Liver (tissue), 3 donors: ENCODE measurements at regions not wholly inside any gene's neighbourhood (a gene's known extent, or its start where the extent isn't known, plus 50 kb on each side); places are given as distances from the start of the nearest gene placed in this dataset.
"Not testable (repeated sequence)": the region's sequence is repeated elsewhere in the genome, so short reads cannot be mapped to it uniquely, and the experiment has no call there.

Source experiments
- JUND ChIP-seq, 2 donors: IDR thresholded peaks; 2 replicates each; pipeline ENCODE4 v1.6.1; 2016; ENCODE audit warnings: antibody characterized with exemption in 2 of 2
- RAD21 ChIP-seq, 2 donors: IDR thresholded peaks; 2 replicates each; pipeline ENCODE4 v1.6.1; 2016; ENCODE audit warnings: antibody characterized with exemption in 2 of 2, mild to moderate bottlenecking in 2 of 2
- TAF1 ChIP-seq: conservative IDR thresholded peaks from 2 replicates; pipeline ENCODE4 v1.6.1; 2016; ENCODE audit warnings: antibody characterized with exemption, mild to moderate bottlenecking
- TF ChIP-seq, protein P1 (sequence below): fragments of 150-350 bp; IDR thresholded peaks from 2 replicates; pipeline ENCODE4 v1.5.1; 2017; ENCODE audit warnings: improper control_type of control experiment, low read depth, low read length; ENCODE audit not compliant: missing input control
- TF ChIP-seq, protein P2 (sequence below): IDR thresholded peaks from 2 replicates; pipeline ENCODE4 v1.6.1; 2016; ENCODE audit warnings: antibody characterized with exemption
- donor health status: healthy.
- donor health status: healthy.

DNA sequence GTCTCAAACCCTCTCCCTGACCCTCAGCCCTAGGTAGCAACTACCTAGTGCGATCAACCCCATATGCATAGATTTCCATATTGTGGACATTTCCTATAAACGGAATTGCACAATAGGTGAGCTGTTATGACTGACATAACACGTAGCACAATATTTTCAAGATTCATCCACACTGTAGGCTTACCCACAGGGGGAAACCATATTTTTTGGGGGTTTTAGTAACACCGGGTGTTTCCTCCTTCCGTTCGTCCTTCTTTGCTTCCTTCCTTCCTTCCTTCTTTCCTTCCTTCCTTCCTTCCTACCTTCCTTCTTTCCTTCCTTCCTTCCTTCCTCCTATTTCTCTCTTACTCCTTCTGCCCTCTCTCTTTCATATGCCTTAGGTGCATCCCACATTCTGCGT, 524.2 kb downstream of the CWH43 start:
- TF ChIP-seq, protein P1, sequence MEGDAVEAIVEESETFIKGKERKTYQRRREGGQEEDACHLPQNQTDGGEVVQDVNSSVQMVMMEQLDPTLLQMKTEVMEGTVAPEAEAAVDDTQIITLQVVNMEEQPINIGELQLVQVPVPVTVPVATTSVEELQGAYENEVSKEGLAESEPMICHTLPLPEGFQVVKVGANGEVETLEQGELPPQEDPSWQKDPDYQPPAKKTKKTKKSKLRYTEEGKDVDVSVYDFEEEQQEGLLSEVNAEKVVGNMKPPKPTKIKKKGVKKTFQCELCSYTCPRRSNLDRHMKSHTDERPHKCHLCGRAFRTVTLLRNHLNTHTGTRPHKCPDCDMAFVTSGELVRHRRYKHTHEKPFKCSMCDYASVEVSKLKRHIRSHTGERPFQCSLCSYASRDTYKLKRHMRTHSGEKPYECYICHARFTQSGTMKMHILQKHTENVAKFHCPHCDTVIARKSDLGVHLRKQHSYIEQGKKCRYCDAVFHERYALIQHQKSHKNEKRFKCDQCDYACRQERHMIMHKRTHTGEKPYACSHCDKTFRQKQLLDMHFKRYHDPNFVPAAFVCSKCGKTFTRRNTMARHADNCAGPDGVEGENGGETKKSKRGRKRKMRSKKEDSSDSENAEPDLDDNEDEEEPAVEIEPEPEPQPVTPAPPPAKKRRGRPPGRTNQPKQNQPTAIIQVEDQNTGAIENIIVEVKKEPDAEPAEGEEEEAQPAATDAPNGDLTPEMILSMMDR: not testable (repeated sequence)
- TF ChIP-seq RAD21 (IDR thresholded peaks at IDR 0.05); TAF1; JUND (IDR thresholded peaks at IDR 0.05): not testable (repeated sequence)
- TF ChIP-seq, protein P2, sequence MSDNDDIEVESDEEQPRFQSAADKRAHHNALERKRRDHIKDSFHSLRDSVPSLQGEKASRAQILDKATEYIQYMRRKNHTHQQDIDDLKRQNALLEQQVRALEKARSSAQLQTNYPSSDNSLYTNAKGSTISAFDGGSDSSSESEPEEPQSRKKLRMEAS: not testable (repeated sequence)
